Peyer's patch (tissue), 4 donors: ENCODE measurements at regions not wholly inside any gene's neighbourhood (a gene's known extent, or its start where the extent isn't known, plus 50 kb on each side); places are given as distances from the start of the nearest gene placed in this dataset.

Source experiments
- POLR2A ChIP-seq, 2 donors: fragments of 450-650 bp; IDR thresholded peaks; one replicate each; pipeline ENCODE4 v1.5.1; 2017; ENCODE audit warnings: antibody characterized with exemption in 2 of 2, mild to moderate bottlenecking in 2 of 2, moderate library complexity in 2 of 2
- TF ChIP-seq, protein P1 (sequence below), 6 experiments: fragments of 450-650 bp in 4 of 6; fragments of 200-600 bp in 2 of 6; sonication (generic) in 1 of 6; IDR thresholded peaks; one replicate each; pipeline ENCODE4 v1.5.1; 2017 to 2019; ENCODE audit warnings: antibody characterized with exemption in 6 of 6, mild to moderate bottlenecking in 3 of 6, moderate library complexity in 1 of 6

DNA sequence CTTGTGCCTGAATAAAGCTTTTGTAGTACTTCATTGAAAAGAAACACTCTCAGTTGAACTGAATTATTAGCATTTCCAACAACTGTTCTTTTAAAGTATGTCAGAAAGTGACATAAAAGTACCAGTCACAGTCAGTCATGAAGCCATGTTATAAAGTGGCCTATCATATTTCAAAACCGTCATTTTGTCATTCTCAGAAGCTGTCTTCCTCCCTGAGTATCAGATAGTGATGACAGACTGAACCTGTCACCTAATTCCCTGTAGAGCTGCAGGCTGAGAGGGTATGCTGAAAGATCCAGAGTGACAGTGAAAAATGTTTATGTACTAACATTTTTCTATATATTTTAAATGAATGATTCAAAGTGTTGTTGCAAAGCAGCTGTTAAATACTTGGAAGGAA, 1121.7 kb upstream of the PRMT6 start:
- TF ChIP-seq, protein P1, sequence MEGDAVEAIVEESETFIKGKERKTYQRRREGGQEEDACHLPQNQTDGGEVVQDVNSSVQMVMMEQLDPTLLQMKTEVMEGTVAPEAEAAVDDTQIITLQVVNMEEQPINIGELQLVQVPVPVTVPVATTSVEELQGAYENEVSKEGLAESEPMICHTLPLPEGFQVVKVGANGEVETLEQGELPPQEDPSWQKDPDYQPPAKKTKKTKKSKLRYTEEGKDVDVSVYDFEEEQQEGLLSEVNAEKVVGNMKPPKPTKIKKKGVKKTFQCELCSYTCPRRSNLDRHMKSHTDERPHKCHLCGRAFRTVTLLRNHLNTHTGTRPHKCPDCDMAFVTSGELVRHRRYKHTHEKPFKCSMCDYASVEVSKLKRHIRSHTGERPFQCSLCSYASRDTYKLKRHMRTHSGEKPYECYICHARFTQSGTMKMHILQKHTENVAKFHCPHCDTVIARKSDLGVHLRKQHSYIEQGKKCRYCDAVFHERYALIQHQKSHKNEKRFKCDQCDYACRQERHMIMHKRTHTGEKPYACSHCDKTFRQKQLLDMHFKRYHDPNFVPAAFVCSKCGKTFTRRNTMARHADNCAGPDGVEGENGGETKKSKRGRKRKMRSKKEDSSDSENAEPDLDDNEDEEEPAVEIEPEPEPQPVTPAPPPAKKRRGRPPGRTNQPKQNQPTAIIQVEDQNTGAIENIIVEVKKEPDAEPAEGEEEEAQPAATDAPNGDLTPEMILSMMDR (IDR thresholded peaks at IDR 0.05) = no peak
- TF ChIP-seq POLR2A (IDR thresholded peaks at IDR 0.05) = no peak
